ENCODE measurements at regions not wholly inside any gene's neighbourhood (a gene's known extent, or its start where the extent isn't known, plus 50 kb on each side); places are given as distances from the start of the nearest gene placed in this dataset.
A peak's percentile ranks its signal among the peaks of the same experiment; 100 is the strongest.

- Mint-ChIP-seq H3K9me3 (peaks cover 0 to 3% (median 0%) of the 10 kb centered on the region in 8 donors), H3K27me3 (peaks cover 15 to 18% of the 10 kb centered on the region in 2 donors), H3K4me3 (no peak overlapping the region), H3K36me3 (no peaks in the 10 kb centered on the region), H3K27ac (no peak overlapping the region), H3K4me1 (no peaks in the 10 kb centered on the region)
- no peak for DNase-seq
- ChIA-PET POLR2A (ENCODE audit: partially characterized antibody) (no interaction called here), CTCF (ENCODE audit: partially characterized antibody) (no interaction called here)
- peaks cover 4% of the 10 kb centered on the region for H3K27me3 ChIP-seq (ENCODE audit: insufficient read depth, low read length)
- no peak overlapping the region for H3K4me3 ChIP-seq (ENCODE audit: low read length in 2 of 2)
- H3K4me1 ChIP-seq (ENCODE audit: insufficient read depth, low read length), result no peaks in the 10 kb centered on the region
- intact Hi-C loops (cut with micrococcal nuclease), result no loop called here
- H3K36me3 ChIP-seq (ENCODE audit: insufficient read depth, low read length), result no peaks in the 10 kb centered on the region
- no peak overlapping the region for H3K27ac ChIP-seq (ENCODE audit: low read depth, low read length)
- no peaks in the 10 kb centered on the region for H3K9me3 ChIP-seq (ENCODE audit: control insufficient read depth in 1 of 2, low read length in 2 of 2)
Observed at GRCh38 chr13:72657379-72657778, 70.0 kb downstream of the MZT1 start.

DNA sequence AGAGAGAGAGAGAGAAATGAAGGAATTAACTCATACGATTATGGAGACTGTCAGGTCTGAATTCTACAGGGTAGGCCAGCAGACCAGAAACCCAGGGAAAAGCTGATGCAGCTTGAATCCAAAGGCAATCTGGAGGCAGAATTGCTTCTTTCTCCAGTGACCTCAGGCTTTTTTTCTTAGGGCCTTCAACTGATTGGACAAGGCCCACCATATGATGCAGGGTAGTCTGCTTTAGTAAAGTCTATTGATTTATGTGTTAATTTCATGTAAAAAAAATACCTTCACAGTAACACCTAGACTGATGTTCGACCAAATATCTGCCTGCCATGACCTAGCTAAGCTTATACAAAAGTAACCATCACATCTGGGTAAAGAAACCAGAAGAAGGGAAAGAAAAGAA lies 71.1 kb downstream of the MZT1 start:
- Mint-ChIP-seq H3K4me1 (no peaks in the 10 kb centered on the region), H3K9me3 (peaks cover 0 to 3% (median 0%) of the 10 kb centered on the region in 8 donors), H3K4me3 (no peak overlapping the region), H3K27ac (peak overlapping the region in 1 of 7 donors; percentile 13), H3K27me3 (peaks cover 15 to 17% of the 10 kb centered on the region in 2 donors), H3K36me3 (no peaks in the 10 kb centered on the region)
- Histone ChIP-seq H3K9me3 (ENCODE audit: control insufficient read depth in 1 of 2, low read length in 2 of 2) (no peaks in the 10 kb centered on the region), H3K27me3 (ENCODE audit: insufficient read depth, low read length) (peaks cover 4% of the 10 kb centered on the region), H3K4me3 (ENCODE audit: low read length in 2 of 2) (no peak overlapping the region), H3K27ac (ENCODE audit: low read depth, low read length) (no peak overlapping the region), H3K36me3 (ENCODE audit: insufficient read depth, low read length) (no peaks in the 10 kb centered on the region), H3K4me1 (ENCODE audit: insufficient read depth, low read length) (no peaks in the 10 kb centered on the region)
- ChIA-PET POLR2A (ENCODE audit: partially characterized antibody) (no interaction called here), CTCF (ENCODE audit: partially characterized antibody) (interaction anchor here (1.9 kb wide), 1 partner anchor 13 kb away, joined by 4 read pairs; no protein-coding TSS in a partner anchor)
- intact Hi-C loops (cut with micrococcal nuclease), result no loop called here
- no peak for DNase-seq

GRCh38 chr13:72653506-72653905 lies 73.9 kb downstream of the MZT1 start:
- DNase-seq, result no peak
- no peak overlapping the region for H3K27ac Mint-ChIP-seq
- H3K9me3 Mint-ChIP-seq, result peaks cover 0 to 3% (median 0%) of the 10 kb centered on the region in 8 donors
- H3K4me3 ChIP-seq (ENCODE audit: low read length in 2 of 2), result no peak overlapping the region
- no peaks in the 10 kb centered on the region for H3K36me3 ChIP-seq (ENCODE audit: insufficient read depth, low read length)
- no peaks in the 10 kb centered on the region for H3K36me3 Mint-ChIP-seq
- ChIA-PET POLR2A (ENCODE audit: partially characterized antibody) (no interaction called here), CTCF (ENCODE audit: partially characterized antibody) (interaction anchor here (1.7 kb wide), 1 partner anchor 10 kb away, joined by 6 read pairs; no protein-coding TSS in a partner anchor)
- intact Hi-C loops (cut with micrococcal nuclease), result no loop called here
- no peaks in the 10 kb centered on the region for H3K4me1 ChIP-seq (ENCODE audit: insufficient read depth, low read length)
- peaks cover 19 to 22% of the 10 kb centered on the region in 2 donors for H3K27me3 Mint-ChIP-seq
- H3K4me3 Mint-ChIP-seq, result no peak overlapping the region
- H3K27me3 ChIP-seq (ENCODE audit: insufficient read depth, low read length), result peaks cover 4% of the 10 kb centered on the region
- H3K27ac ChIP-seq (ENCODE audit: low read depth, low read length), result no peak overlapping the region
- H3K9me3 ChIP-seq (ENCODE audit: control insufficient read depth in 1 of 2, low read length in 2 of 2), result no peaks in the 10 kb centered on the region
- H3K4me1 Mint-ChIP-seq, result no peaks in the 10 kb centered on the region

- Histone ChIP-seq H3K27me3 (ENCODE audit: insufficient read depth, low read length) (peaks cover 4% of the 10 kb centered on the region), H3K4me3 (ENCODE audit: low read length in 2 of 2) (no peak overlapping the region), H3K4me1 (ENCODE audit: insufficient read depth, low read length) (no peaks in the 10 kb centered on the region), H3K36me3 (ENCODE audit: insufficient read depth, low read length) (no peaks in the 10 kb centered on the region), H3K9me3 (ENCODE audit: control insufficient read depth in 1 of 2, low read length in 2 of 2) (no peaks in the 10 kb centered on the region), H3K27ac (ENCODE audit: low read depth, low read length) (no peak overlapping the region)
- no peaks in the 10 kb centered on the region for H3K4me1 Mint-ChIP-seq
- intact Hi-C loops (cut with micrococcal nuclease), result no loop called here
- ChIA-PET POLR2A (ENCODE audit: partially characterized antibody) (no interaction called here), CTCF (ENCODE audit: partially characterized antibody) (interaction anchor here (1.7 kb wide), 1 partner anchor 9 kb away, joined by 6 read pairs; no protein-coding TSS in a partner anchor)
- H3K36me3 Mint-ChIP-seq, result no peaks in the 10 kb centered on the region
- H3K4me3 Mint-ChIP-seq, result no peak overlapping the region
- peaks cover 0 to 3% (median 0%) of the 10 kb centered on the region in 8 donors for H3K9me3 Mint-ChIP-seq
- H3K27me3 Mint-ChIP-seq, result peaks cover 15 to 22% of the 10 kb centered on the region in 2 donors
- no peak for DNase-seq
- H3K27ac Mint-ChIP-seq, result peak overlapping the region in 1 of 7 donors; percentile 3
Observed at GRCh38 chr13:72652681-72653080, 74.7 kb downstream of the MZT1 start.

- Histone ChIP-seq H3K9me3 (ENCODE audit: control insufficient read depth in 1 of 2, low read length in 2 of 2) (no peaks in the 10 kb centered on the region), H3K4me3 (ENCODE audit: low read length in 2 of 2) (no peak overlapping the region), H3K27me3 (ENCODE audit: insufficient read depth, low read length) (peaks cover 4% of the 10 kb centered on the region), H3K27ac (ENCODE audit: low read depth, low read length) (no peak overlapping the region), H3K36me3 (ENCODE audit: insufficient read depth, low read length) (no peaks in the 10 kb centered on the region), H3K4me1 (ENCODE audit: insufficient read depth, low read length) (no peaks in the 10 kb centered on the region)
- H3K4me1 Mint-ChIP-seq, result no peaks in the 10 kb centered on the region
- no peak overlapping the region for H3K4me3 Mint-ChIP-seq
- no peak for DNase-seq
- intact Hi-C loops (cut with micrococcal nuclease), result no loop called here
- POLR2A ChIA-PET (ENCODE audit: partially characterized antibody), result no interaction called here
- CTCF ChIA-PET (ENCODE audit: partially characterized antibody), result no interaction called here
- peaks cover 20 to 22% of the 10 kb centered on the region in 2 donors for H3K27me3 Mint-ChIP-seq
- H3K9me3 Mint-ChIP-seq, result peaks cover 0 to 3% (median 0%) of the 10 kb centered on the region in 8 donors
- no peak overlapping the region for H3K27ac Mint-ChIP-seq
- no peaks in the 10 kb centered on the region for H3K36me3 Mint-ChIP-seq
Observed at GRCh38 chr13:72651144-72651543, 76.3 kb downstream of the MZT1 start.

GRCh38 chr13:72650051-72650700 lies 77.3 kb downstream of the MZT1 start:
- Histone ChIP-seq H3K4me1 (ENCODE audit: insufficient read depth, low read length) (no peaks in the 10 kb centered on the region), H3K4me3 (ENCODE audit: low read length in 2 of 2) (no peak overlapping the region), H3K9me3 (ENCODE audit: control insufficient read depth in 1 of 2, low read length in 2 of 2) (no peaks in the 10 kb centered on the region), H3K36me3 (ENCODE audit: insufficient read depth, low read length) (no peaks in the 10 kb centered on the region), H3K27ac (ENCODE audit: low read depth, low read length) (no peak overlapping the region), H3K27me3 (ENCODE audit: insufficient read depth, low read length) (peaks cover 4% of the 10 kb centered on the region)
- H3K9me3 Mint-ChIP-seq, result no peaks in the 10 kb centered on the region
- DNase-seq, result no peak
- POLR2A ChIA-PET (ENCODE audit: partially characterized antibody), result no interaction called here
- no peak overlapping the region for H3K27ac Mint-ChIP-seq
- CTCF ChIA-PET (ENCODE audit: partially characterized antibody), result no interaction called here
- peaks cover 16 to 21% of the 10 kb centered on the region in 2 donors for H3K27me3 Mint-ChIP-seq
- H3K4me1 Mint-ChIP-seq, result no peaks in the 10 kb centered on the region
- H3K36me3 Mint-ChIP-seq, result no peaks in the 10 kb centered on the region
- H3K4me3 Mint-ChIP-seq, result no peak overlapping the region
- intact Hi-C loops (cut with micrococcal nuclease), result no loop called here

DNA sequence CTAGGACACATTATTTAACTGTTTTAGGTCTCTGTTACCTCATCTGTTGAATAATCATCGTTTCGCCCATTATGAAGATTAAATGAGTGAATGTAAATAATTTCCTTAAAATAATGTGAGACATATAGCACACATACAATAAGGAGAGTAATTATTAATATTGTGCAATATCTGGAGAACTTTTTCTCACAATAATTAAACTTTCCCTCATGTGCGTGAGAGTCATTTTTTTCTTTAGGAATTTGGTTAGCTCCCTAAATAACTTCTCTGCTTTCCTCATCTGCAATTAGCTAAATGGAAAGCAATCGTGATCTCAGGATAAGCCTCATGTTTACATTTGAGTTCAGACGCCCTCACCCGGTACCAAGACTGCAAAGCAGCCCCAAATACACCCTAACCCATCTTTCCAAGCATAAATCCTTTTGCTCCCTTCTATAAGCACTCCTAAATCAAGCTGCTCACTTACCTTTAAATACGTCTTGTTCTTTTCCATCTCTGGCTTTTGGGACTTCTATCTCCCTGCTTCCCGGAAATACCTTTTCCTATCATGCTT lies 78.8 kb downstream of the MZT1 start:
- Histone ChIP-seq H3K9me3 (ENCODE audit: control insufficient read depth in 1 of 2, low read length in 2 of 2) (no peaks in the 10 kb centered on the region), H3K36me3 (ENCODE audit: insufficient read depth, low read length) (no peaks in the 10 kb centered on the region), H3K4me3 (ENCODE audit: low read length in 2 of 2) (no peak overlapping the region), H3K4me1 (ENCODE audit: insufficient read depth, low read length) (no peaks in the 10 kb centered on the region), H3K27me3 (ENCODE audit: insufficient read depth, low read length) (peaks cover 4% of the 10 kb centered on the region), H3K27ac (ENCODE audit: low read depth, low read length) (no peak overlapping the region)
- DNase-seq, result no peak
- ChIA-PET CTCF (ENCODE audit: partially characterized antibody) (interaction anchor here (1.3 kb wide), 1 partner anchor 11 kb away, joined by 4 read pairs; no protein-coding TSS in a partner anchor), POLR2A (ENCODE audit: partially characterized antibody) (no interaction called here)
- H3K4me1 Mint-ChIP-seq, result no peaks in the 10 kb centered on the region
- H3K36me3 Mint-ChIP-seq, result no peaks in the 10 kb centered on the region
- H3K27me3 Mint-ChIP-seq, result peaks cover 10 to 15% of the 10 kb centered on the region in 2 donors
- intact Hi-C loops (cut with micrococcal nuclease), result no loop called here
- no peaks in the 10 kb centered on the region for H3K9me3 Mint-ChIP-seq
- no peak overlapping the region for H3K27ac Mint-ChIP-seq
- no peak overlapping the region for H3K4me3 Mint-ChIP-seq

Measured in CD4-positive, alpha-beta memory T cell (primary cell).